Adipocyte (in vitro differentiated cells): ENCODE measurements at regions not wholly inside any gene's neighbourhood (a gene's known extent, or its start where the extent isn't known, plus 50 kb on each side); places are given as distances from the start of the nearest gene placed in this dataset.
"Not testable (repeated sequence)": the region's sequence is repeated elsewhere in the genome, so short reads cannot be mapped to it uniquely, and the experiment has no call there.

Source experiments
- DNase-seq: peaks from one replicate; pipeline ENCODE4 v3.0.0-alpha.2; 2015; ENCODE audit warnings: low read depth
- H3K27me3 ChIP-seq: replicated peaks from 2 replicates; pipeline ENCODE4 v1.7.0; 2013; ENCODE audit warnings: mild to moderate bottlenecking, low read length, moderate library complexity; ENCODE audit not compliant: control insufficient read depth, insufficient read depth
- H3K36me3 ChIP-seq: 2 replicates; pipeline ENCODE4 v1.7.0; 2013; ENCODE audit warnings: low read length, mild to moderate bottlenecking, moderate library complexity; ENCODE audit not compliant: control insufficient read depth, insufficient read depth, severe bottlenecking
- H3K4me1 ChIP-seq: 2 replicates; pipeline ENCODE4 v1.7.0; 2013; ENCODE audit warnings: mild to moderate bottlenecking, low read length, moderate library complexity; ENCODE audit not compliant: control insufficient read depth, insufficient read depth
- H3K4me3 ChIP-seq: 2 replicates; pipeline ENCODE4 v1.7.0; 2013; ENCODE audit warnings: mild to moderate bottlenecking, low read length, moderate library complexity
- H3K9ac ChIP-seq: 2 replicates; pipeline ENCODE4 v1.7.0; 2013; ENCODE audit warnings: mild to moderate bottlenecking, low read length, moderate library complexity
- H3K9me3 ChIP-seq: 2 replicates; pipeline ENCODE4 v1.7.0; 2013; ENCODE audit warnings: mild to moderate bottlenecking, low read length, moderate library complexity; ENCODE audit not compliant: control insufficient read depth

DNA sequence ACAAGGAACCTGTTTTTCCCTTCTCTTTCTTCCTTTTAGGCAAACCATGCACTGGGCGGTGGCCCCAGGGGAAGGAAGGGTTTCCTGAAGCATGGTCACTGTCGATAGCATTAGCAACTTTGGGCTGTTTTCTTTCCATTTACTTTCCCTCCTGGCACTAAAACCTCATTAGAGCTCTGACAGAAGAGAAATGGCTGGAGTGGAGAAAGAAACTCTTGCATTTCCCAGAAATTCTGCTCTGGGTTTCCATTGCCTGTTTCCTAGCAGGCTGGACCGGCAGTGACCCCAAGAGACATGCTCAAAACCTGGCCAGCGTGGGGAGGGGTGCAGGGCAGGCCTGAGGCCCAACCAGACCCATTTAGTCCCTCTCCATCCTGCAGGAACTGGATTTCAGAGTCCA is 230.7 kb upstream of the CCL2 start:
- Histone ChIP-seq H3K4me1 (no peaks in the 10 kb centered on the region), H3K27me3 (peaks cover 20% of the 10 kb centered on the region), H3K4me3 (no peak overlapping the region), H3K9me3 (no peaks in the 10 kb centered on the region), H3K36me3 (no peaks in the 10 kb centered on the region), H3K9ac (no peak overlapping the region)
- no peak for DNase-seq

DNA sequence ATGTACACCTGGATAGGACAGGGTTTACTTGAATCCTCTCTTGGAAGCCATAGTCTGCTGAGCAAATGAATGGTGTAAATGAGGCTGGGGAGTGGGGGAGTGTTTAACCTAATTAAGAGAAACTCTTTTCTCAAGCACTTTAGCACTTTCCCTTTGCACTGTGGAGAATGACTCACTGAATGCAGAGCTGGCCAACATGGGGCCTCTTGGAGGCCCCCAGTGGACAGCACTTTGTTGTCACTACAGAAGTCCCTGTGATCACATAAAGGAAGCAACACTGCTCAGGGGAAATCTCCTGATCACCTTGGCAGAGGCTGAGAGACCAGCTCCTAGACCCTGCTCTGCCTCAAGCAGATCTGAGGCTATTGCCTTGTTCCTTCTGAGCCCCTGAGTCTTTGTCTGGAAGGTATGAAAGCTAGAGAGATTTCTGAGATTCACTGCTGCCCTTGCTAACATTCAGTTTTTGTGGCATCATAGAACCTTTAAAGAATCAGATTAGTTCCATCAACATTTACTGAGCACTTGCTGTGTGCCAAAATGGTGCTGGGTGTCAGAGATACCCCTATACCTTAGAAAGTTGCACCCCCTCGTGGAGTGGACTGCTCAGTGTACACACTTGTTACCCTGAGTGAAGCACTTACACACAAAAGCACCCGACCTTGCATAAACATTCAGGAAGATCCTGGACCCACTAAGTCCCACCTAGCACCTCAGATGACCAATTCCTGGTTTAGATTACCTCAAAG is 230.1 kb upstream of the CCL2 start:
- Histone ChIP-seq H3K9ac (no peak overlapping the region), H3K4me3 (no peak overlapping the region), H3K9me3 (no peaks in the 10 kb centered on the region), H3K27me3 (peaks cover 20% of the 10 kb centered on the region), H3K36me3 (no peaks in the 10 kb centered on the region), H3K4me1 (no peaks in the 10 kb centered on the region)
- no peak for DNase-seq

DNA sequence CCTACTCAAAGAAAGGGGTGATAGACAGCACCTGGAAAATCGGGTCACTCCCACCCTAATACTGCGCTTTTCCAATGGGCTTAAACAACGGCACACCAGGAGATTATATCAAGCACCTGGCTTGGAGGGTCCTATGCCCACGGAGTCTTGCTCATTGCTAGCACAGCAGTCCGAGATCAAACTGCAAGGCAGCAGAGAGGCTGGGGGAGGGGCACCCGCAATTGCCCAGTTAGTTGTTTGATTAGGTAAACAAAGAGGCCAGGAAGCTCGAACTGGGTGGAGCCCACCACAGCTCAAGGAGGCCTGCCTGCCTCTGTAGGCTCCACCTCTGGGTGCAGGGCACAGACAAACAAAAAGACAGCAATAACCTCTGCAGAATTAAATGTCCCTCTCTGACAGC is 224.5 kb upstream of the CCL2 start:
- H3K9me3 ChIP-seq, H3K4me1 ChIP-seq, H3K36me3 ChIP-seq, H3K9ac ChIP-seq, DNase-seq, H3K4me3 ChIP-seq: not testable (repeated sequence)
- H3K27me3 ChIP-seq = peaks cover 17% of the 10 kb centered on the region

DNA sequence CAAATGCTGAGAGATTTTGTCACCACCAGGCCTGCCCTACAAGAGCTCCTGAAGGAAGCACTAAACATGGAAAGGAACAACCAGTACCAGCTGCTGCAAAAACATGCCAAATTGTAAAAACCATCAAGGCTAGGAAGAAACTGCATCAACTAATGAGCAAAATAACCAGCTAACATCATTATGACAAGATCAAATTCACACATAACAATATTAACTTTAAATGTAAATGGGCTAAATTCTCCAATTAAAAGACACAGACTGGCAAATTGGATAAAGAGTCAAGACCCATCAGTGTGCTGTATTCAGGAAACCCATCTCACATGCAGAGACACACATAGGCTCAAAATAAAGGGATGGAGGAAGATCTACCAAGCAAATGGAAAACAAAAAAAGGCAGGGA is 222.8 kb upstream of the CCL2 start:
- H3K27me3 ChIP-seq, H3K9me3 ChIP-seq, H3K36me3 ChIP-seq, H3K4me3 ChIP-seq, H3K9ac ChIP-seq, H3K4me1 ChIP-seq, DNase-seq: not testable (repeated sequence)

DNA sequence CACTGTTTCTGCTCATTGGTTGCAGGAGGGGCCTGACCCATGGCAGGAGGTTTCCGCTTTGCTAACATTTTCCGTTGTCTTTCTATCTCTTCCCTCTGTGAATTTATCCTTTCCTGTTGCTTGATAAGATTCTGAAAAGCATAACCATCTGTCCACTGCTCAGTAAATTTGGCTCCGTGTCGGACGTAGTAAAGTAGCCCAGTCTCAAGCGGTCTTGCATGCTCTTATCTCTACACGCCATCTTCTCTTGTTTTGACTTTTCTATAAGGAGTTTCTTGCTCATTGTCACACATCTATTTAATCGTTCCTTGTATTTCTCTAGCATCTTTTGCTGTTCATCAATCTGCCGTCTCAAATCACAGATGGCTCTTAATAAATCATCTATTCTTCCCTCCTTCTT is 216.3 kb upstream of the CCL2 start:
- not testable (repeated sequence) for H3K9ac ChIP-seq, H3K9me3 ChIP-seq, H3K27me3 ChIP-seq, H3K4me3 ChIP-seq, DNase-seq, H3K4me1 ChIP-seq, H3K36me3 ChIP-seq

DNA sequence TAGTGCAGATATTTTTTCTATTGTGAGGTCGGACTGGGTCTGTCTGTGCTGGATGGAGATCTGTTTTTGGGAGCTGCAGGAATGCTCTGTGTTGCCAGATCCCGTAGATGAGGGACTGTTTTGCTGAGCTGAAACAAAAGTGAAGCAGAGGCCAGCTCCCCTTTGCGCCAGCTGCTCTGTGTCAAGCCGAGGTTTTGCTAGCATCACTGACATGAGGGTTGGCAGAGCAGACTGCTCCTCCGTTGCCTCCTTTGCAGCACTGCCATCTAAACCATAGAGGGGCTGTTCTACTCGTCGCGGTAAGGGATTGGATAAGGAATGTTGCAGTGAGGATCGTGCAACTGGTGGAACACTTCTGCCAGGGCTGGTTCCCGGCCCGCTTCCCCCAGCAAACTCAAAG is 215.9 kb upstream of the CCL2 start:
- not testable (repeated sequence) for H3K27me3 ChIP-seq, H3K36me3 ChIP-seq, DNase-seq, H3K9me3 ChIP-seq, H3K9ac ChIP-seq, H3K4me3 ChIP-seq, H3K4me1 ChIP-seq

DNA sequence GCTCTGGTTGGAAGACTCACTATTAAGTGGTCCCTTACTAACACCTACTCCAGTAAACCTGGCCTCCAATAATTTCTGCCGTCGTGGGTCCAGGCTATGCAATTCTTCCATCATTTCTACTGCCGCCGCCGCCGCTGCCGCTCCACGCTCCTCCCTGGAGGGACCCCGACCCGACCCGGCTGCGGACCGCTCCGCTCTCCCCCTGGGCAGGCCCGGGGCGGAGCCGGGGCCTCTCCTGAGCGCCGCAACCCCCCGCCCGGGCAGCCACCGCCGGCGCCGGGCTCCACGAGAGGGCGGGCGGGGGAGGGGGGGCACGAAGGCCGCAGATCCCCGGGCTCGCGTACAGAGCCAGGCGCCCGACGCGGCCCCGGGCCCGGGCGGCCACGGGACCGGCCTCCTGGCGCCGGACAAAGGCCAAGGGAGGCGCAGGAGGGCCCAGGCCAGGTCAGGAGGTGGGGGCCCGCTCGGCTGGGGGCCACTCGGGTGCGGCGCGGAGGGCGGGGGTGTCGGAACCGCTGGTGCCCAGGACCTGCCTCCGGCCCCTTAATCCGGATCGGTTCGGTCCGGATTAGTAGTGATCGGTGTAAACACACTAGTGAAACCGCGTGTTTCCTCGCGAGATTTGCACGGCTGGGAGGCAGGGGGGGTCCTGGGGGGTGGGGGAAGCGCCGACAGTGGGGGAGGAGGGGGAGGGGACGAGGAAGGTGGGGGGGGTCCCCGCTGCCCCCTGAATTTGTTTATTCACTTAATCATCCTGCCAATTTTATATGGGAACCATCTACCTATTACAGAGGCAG is 215.1 kb upstream of the CCL2 start:
- DNase-seq = peak; percentile 17

DNA sequence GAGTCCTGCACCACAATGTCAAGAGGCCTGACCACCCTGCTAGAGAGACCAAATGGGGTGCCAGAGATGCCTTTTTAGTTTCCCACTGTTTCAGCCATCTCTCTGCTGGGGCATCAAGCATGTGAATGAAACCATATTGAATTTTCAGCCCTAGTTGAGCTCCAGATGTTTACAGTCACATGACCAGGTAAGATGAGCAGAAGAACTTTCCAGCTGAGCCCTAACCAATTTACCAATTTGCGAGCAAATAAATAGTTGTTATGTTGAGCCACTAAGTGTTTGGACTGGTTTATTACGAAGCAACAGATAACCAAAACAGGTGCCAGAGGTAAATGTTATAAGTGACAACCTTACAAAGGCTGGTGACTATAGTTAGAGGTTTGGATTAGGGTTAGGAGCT is 209.1 kb upstream of the CCL2 start:
- H3K4me1 ChIP-seq = no peaks in the 10 kb centered on the region
- H3K27me3 ChIP-seq = peaks cover 4% of the 10 kb centered on the region
- H3K9me3 ChIP-seq = peaks cover 14% of the 10 kb centered on the region
- H3K36me3 ChIP-seq = no peaks in the 10 kb centered on the region
- no peak for DNase-seq
- no peak overlapping the region for H3K4me3 ChIP-seq
- no peak overlapping the region for H3K9ac ChIP-seq

More for the DNA sequence above, 215.1 kb upstream of the CCL2 start:
- not testable (repeated sequence) for H3K4me3 ChIP-seq, H3K9ac ChIP-seq, H3K9me3 ChIP-seq, H3K27me3 ChIP-seq, H3K36me3 ChIP-seq, H3K4me1 ChIP-seq

DNA sequence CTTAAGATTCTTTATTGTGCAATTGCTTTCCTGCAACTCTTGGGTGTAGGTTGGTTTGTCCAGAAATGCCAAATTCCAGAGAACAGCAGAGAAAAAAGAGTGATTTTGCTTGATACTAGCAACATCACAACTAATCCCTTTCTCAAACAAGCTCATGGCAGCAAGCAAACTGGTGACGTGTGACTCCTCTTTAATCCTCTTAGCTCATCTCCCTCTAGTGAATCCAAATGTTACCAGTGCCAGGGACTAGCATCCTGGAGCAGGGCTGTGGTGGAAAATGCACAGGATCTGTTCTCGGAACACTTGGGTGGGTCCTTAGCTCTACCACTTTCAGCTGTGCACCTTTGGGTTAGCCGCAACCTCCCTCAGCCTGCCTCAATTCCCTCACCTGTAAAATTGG is 204.0 kb upstream of the CCL2 start:
- no peaks in the 10 kb centered on the region for H3K36me3 ChIP-seq
- no peak for DNase-seq
- H3K4me3 ChIP-seq = no peak overlapping the region
- peaks cover 6% of the 10 kb centered on the region for H3K9me3 ChIP-seq
- no peaks in the 10 kb centered on the region for H3K4me1 ChIP-seq
- no peak overlapping the region for H3K9ac ChIP-seq
- no peaks in the 10 kb centered on the region for H3K27me3 ChIP-seq

DNA sequence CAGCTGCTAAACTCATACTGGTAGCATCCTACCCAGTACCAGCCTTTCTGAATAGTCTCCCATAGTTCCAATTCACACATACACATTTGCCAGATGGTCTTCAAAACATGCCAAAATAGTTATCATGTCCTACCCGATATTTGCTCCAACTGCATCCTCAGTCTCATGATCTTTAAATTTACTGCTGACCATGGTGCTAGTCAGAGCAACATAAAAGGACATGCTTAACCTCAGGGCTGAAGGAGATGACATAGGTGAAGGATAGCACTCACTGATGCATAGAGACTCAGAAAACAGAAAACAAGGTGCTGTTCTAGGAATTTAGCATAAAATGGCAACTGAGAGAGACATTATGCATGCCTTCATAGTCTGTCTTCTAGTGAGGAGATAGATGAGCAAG is 200.6 kb upstream of the CCL2 start:
- Histone ChIP-seq H3K4me1 (no peaks in the 10 kb centered on the region), H3K9me3 (no peaks in the 10 kb centered on the region), H3K27me3 (peaks cover 4% of the 10 kb centered on the region), H3K36me3 (no peaks in the 10 kb centered on the region), H3K4me3 (no peak overlapping the region), H3K9ac (no peak overlapping the region)
- DNase-seq = no peak

DNA sequence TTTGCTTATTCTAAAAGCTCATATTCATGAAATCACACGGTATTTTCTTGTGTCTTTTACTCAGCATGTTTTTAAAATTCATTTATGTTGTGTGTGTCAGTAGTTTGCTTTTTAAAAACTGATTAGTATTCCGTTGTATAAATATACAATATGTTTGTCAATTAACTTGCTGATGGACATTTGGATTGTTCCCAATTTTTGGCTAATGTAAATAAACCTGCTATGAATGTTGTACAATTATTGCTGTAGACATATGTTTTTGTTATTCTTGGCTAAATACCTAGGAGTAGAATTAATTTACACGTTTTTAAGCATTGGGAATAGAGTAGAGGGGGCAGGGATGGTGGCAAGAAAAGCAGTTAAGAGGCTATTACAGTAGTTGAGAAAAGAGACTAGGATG is 199.5 kb upstream of the CCL2 start:
- Histone ChIP-seq H3K9me3 (no peaks in the 10 kb centered on the region), H3K4me1 (no peaks in the 10 kb centered on the region), H3K9ac (no peak overlapping the region), H3K36me3 (no peaks in the 10 kb centered on the region), H3K4me3 (no peak overlapping the region), H3K27me3 (peaks cover 4% of the 10 kb centered on the region)
- DNase-seq = no peak
